ENCODE measurements at regions not wholly inside any gene's neighbourhood (a gene's known extent, or its start where the extent isn't known, plus 50 kb on each side); places are given as distances from the start of the nearest gene placed in this dataset.

DNA sequence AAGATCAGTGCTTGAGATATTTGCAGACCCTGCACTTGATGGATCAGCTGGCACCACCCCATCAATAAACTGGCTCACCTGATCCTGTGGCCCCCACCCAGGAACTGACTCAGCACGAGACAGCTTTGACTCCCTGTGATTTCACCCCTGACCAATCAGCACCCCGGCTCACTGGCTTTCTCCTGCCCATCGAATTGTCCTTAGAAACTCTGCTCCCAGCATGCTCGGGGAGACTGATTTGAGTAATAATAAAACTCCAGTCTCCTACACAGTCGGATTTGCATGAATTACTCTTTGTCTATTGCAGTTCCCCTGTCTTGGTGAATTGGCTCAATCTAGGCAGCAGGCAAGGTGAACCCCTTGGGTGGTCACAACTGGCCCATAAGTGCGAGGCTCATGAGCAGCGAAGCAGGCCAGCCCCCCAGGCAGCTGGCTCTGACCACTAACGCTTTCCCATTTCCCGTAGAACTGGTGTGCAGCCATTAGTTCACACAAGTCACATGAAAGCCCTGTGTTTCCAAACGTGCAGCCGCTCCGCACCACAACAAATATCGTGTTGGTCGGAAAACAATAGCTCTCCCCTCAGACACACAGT lies 79.6 kb downstream of the RSPH3 start:
- H3K9me3 ChIP-seq: no peaks in the 10 kb centered on the region
- Mint-ChIP-seq H3K27me3 (no peaks in the 10 kb centered on the region), H3K27ac (no peak overlapping the region), H3K9me3 (no peaks in the 10 kb centered on the region), H3K4me1 (peaks cover 21 to 30% (median 24%) of the 10 kb centered on the region in 3 donors), H3K36me3 (no peaks in the 10 kb centered on the region), H3K4me3 (no peak overlapping the region)
- ATAC-seq (replicated peaks in 1 of 4) (no peak), DNase-seq (no peak)
- H3K4me1 ChIP-seq (ENCODE audit: control insufficient read depth in 1 of 2, extremely low read depth in 1 of 2, insufficient read depth in 2 of 2, low read length in 2 of 2): peaks cover 2 to 22% of the 10 kb centered on the region in 2 experiments
- H3K36me3 ChIP-seq (ENCODE audit: control insufficient read depth in 2 of 2, extremely low read depth in 1 of 2, insufficient read depth in 1 of 2, low read length in 1 of 2): no peaks in the 10 kb centered on the region
- no peaks in the 10 kb centered on the region for H3K27me3 ChIP-seq (replicated peaks in 1 of 2; ENCODE audit: control insufficient read depth in 2 of 2, extremely low read depth in 1 of 2, insufficient read depth in 2 of 2, low read length in 1 of 2)
- CTCF ChIA-PET: interaction anchor here in 1 of 2 donors (1.3 kb wide), 1 partner anchor 12 kb away, joined by 4 read pairs; no protein-coding TSS in a partner anchor
- WGBS (ENCODE audit: insufficient coverage): 85% methylated on average over 11 of the region's 14 CpGs
- no peak overlapping the region for H3K4me3 ChIP-seq (ENCODE audit: control insufficient read depth in 1 of 2, extremely low read depth in 1 of 2, low read length in 1 of 2)
- H3K27ac ChIP-seq (ENCODE audit: low read length): no peak overlapping the region
- POLR2A ChIA-PET: no interaction called here

DNA sequence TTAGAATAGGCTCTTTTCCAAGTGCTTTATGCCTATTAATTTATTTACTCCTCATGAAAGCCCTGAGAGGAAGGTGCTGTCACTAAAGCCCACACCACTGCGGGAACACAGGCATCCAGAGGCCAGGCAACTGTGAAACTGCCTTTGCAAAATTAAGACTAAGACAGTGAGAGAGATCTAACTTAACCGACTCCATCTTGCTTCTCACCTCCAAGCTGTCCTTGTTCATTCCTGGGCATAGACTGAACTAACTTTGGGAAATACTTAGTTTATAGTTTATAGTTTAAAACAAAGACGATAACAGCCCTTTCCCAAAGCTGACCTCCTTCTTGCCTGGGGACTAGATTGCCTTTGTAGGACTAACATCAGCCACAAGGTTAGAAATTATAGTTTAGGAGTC lies 80.1 kb downstream of the RSPH3 start:
- ATAC-seq (replicated peaks in 1 of 4) (no peak), DNase-seq (no peak)
- no peaks in the 10 kb centered on the region for H3K36me3 ChIP-seq (ENCODE audit: control insufficient read depth in 2 of 2, extremely low read depth in 1 of 2, insufficient read depth in 1 of 2, low read length in 1 of 2)
- no peaks in the 10 kb centered on the region for H3K27me3 Mint-ChIP-seq
- H3K9me3 Mint-ChIP-seq: no peaks in the 10 kb centered on the region
- ChIA-PET POLR2A (no interaction called here), CTCF (interaction anchor here in 1 of 2 donors (0.7 to 1.3 kb wide), 2 partner anchors 11 to 54 kb away, joined by 4 read pairs; no protein-coding TSS in a partner anchor)
- H3K27ac Mint-ChIP-seq: peak overlapping the region in 1 of 2 donors; percentile 48
- H3K36me3 Mint-ChIP-seq: no peaks in the 10 kb centered on the region
- WGBS (ENCODE audit: insufficient coverage): no CpG with 5 or more reads among the region's 3 CpGs
- no peak overlapping the region for H3K27ac ChIP-seq (ENCODE audit: low read length)
- no peak overlapping the region for H3K4me3 ChIP-seq (ENCODE audit: control insufficient read depth in 1 of 2, extremely low read depth in 1 of 2, low read length in 1 of 2)
- H3K4me1 Mint-ChIP-seq: peaks cover 27 to 34% (median 28%) of the 10 kb centered on the region in 3 donors
- peaks cover 2 to 23% of the 10 kb centered on the region in 2 experiments for H3K4me1 ChIP-seq (ENCODE audit: control insufficient read depth in 1 of 2, extremely low read depth in 1 of 2, insufficient read depth in 2 of 2, low read length in 2 of 2)
- no peak overlapping the region for H3K4me3 Mint-ChIP-seq
- H3K9me3 ChIP-seq: no peaks in the 10 kb centered on the region
- no peaks in the 10 kb centered on the region for H3K27me3 ChIP-seq (replicated peaks in 1 of 2; ENCODE audit: control insufficient read depth in 2 of 2, extremely low read depth in 1 of 2, insufficient read depth in 2 of 2, low read length in 1 of 2)

GRCh38 chr6:158916617-158917016 lies 83.4 kb downstream of the RSPH3 start:
- POLR2A ChIA-PET: interaction anchor here in 1 of 2 donors (0.5 kb wide), 1 partner anchor 9 kb away, joined by 4 read pairs; no protein-coding TSS in a partner anchor
- Histone ChIP-seq H3K4me1 (ENCODE audit: control insufficient read depth in 1 of 2, extremely low read depth in 1 of 2, insufficient read depth in 2 of 2, low read length in 2 of 2) (peaks cover 15 to 38% of the 10 kb centered on the region in 2 experiments), H3K9me3 (no peaks in the 10 kb centered on the region), H3K4me3 (ENCODE audit: control insufficient read depth in 1 of 2, extremely low read depth in 1 of 2, low read length in 1 of 2) (no peak overlapping the region), H3K27me3 (replicated peaks in 1 of 2; ENCODE audit: control insufficient read depth in 2 of 2, extremely low read depth in 1 of 2, insufficient read depth in 2 of 2, low read length in 1 of 2) (no peaks in the 10 kb centered on the region), H3K27ac (ENCODE audit: low read length) (no peak overlapping the region), H3K36me3 (ENCODE audit: control insufficient read depth in 2 of 2, extremely low read depth in 1 of 2, insufficient read depth in 1 of 2, low read length in 1 of 2) (no peaks in the 10 kb centered on the region)
- no peak overlapping the region for H3K27ac Mint-ChIP-seq
- CTCF ChIA-PET: no interaction called here
- no peak overlapping the region for H3K4me3 Mint-ChIP-seq
- ATAC-seq (replicated peaks in 1 of 4) (no peak), DNase-seq (no peak)
- 97% methylated on average over 10 of the region's 11 CpGs for WGBS (ENCODE audit: insufficient coverage)
- no peaks in the 10 kb centered on the region for H3K36me3 Mint-ChIP-seq
- no peaks in the 10 kb centered on the region for H3K27me3 Mint-ChIP-seq
- peaks cover 47 to 57% (median 50%) of the 10 kb centered on the region in 3 donors for H3K4me1 Mint-ChIP-seq
- H3K9me3 Mint-ChIP-seq: no peaks in the 10 kb centered on the region

DNA sequence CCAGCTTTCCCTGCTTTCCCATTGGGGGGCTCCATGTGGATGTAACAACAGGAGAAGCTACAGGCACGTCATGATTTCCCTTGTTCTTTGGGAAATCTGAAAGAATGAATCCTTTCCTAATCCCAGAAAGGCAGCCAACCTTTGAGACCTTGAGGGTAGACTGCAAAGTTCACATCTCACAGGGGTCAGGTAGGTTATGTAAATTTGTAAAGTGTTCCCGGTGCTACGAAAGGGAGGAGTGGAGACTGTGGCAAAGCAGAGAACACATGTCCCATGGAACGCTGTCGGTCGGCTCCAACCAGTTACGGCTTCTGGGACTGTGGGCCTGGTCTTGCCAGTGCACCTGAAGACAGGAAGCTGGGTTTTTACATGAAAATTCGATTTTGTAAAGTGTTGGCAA lies 85.1 kb downstream of the RSPH3 start:
- peak overlapping the region in 1 of 2 donors; percentile 56 for H3K27ac Mint-ChIP-seq
- CTCF ChIA-PET: no interaction called here
- 93% methylated on average over 7 of the region's 8 CpGs for WGBS (ENCODE audit: insufficient coverage)

GRCh38 chr6:158913580-158913979 lies 86.4 kb downstream of the RSPH3 start:
- ChIA-PET POLR2A (interaction anchor here in 1 of 2 donors (0.7 kb wide), 1 partner anchor 31 kb away, joined by 12 read pairs; no protein-coding TSS in a partner anchor), CTCF (interaction anchor here in 1 of 2 donors (0.7 kb wide), 1 partner anchor 1144 kb away, joined by 10 read pairs; no protein-coding TSS in a partner anchor)
- Mint-ChIP-seq H3K4me3 (no peak overlapping the region), H3K4me1 (peaks cover 59 to 70% (median 65%) of the 10 kb centered on the region in 3 donors), H3K27me3 (no peaks in the 10 kb centered on the region), H3K9me3 (no peaks in the 10 kb centered on the region), H3K27ac (no peak overlapping the region), H3K36me3 (no peaks in the 10 kb centered on the region)
- Histone ChIP-seq H3K4me3 (ENCODE audit: control insufficient read depth in 1 of 2, extremely low read depth in 1 of 2, low read length in 1 of 2) (no peak overlapping the region), H3K27me3 (replicated peaks in 1 of 2; ENCODE audit: control insufficient read depth in 2 of 2, extremely low read depth in 1 of 2, insufficient read depth in 2 of 2, low read length in 1 of 2) (no peaks in the 10 kb centered on the region), H3K27ac (ENCODE audit: low read length) (no peak overlapping the region), H3K36me3 (ENCODE audit: control insufficient read depth in 2 of 2, extremely low read depth in 1 of 2, insufficient read depth in 1 of 2, low read length in 1 of 2) (no peaks in the 10 kb centered on the region), H3K4me1 (ENCODE audit: control insufficient read depth in 1 of 2, extremely low read depth in 1 of 2, insufficient read depth in 2 of 2, low read length in 2 of 2) (peaks cover 31 to 54% of the 10 kb centered on the region in 2 experiments), H3K9me3 (no peaks in the 10 kb centered on the region)
- DNase-seq (no peak), ATAC-seq (replicated peaks in 1 of 4) (no peak)
- 100% methylated on average over 2 of the region's 9 CpGs for WGBS (ENCODE audit: insufficient coverage)

More for the DNA sequence above, 85.1 kb downstream of the RSPH3 start:
- H3K36me3 Mint-ChIP-seq: no peaks in the 10 kb centered on the region
- H3K9me3 Mint-ChIP-seq: no peaks in the 10 kb centered on the region
- H3K4me1 Mint-ChIP-seq: peaks cover 58 to 69% (median 62%) of the 10 kb centered on the region in 3 donors
- Histone ChIP-seq H3K27me3 (replicated peaks in 1 of 2; ENCODE audit: control insufficient read depth in 2 of 2, extremely low read depth in 1 of 2, insufficient read depth in 2 of 2, low read length in 1 of 2) (no peaks in the 10 kb centered on the region), H3K36me3 (ENCODE audit: control insufficient read depth in 2 of 2, extremely low read depth in 1 of 2, insufficient read depth in 1 of 2, low read length in 1 of 2) (no peaks in the 10 kb centered on the region), H3K4me1 (ENCODE audit: control insufficient read depth in 1 of 2, extremely low read depth in 1 of 2, insufficient read depth in 2 of 2, low read length in 2 of 2) (peaks cover 28 to 50% of the 10 kb centered on the region in 2 experiments), H3K4me3 (ENCODE audit: control insufficient read depth in 1 of 2, extremely low read depth in 1 of 2, low read length in 1 of 2) (no peak overlapping the region), H3K9me3 (no peaks in the 10 kb centered on the region), H3K27ac (ENCODE audit: low read length) (no peak overlapping the region)
- POLR2A ChIA-PET: no interaction called here
- ATAC-seq (replicated peaks in 1 of 4) (no peak), DNase-seq (no peak)
- no peaks in the 10 kb centered on the region for H3K27me3 Mint-ChIP-seq
- H3K4me3 Mint-ChIP-seq: no peak overlapping the region

GRCh38 chr6:158912655-158913054 lies 87.3 kb downstream of the RSPH3 start:
- ATAC-seq (replicated peaks in 1 of 4) (no peak), DNase-seq (no peak)
- Mint-ChIP-seq H3K27me3 (no peaks in the 10 kb centered on the region), H3K4me3 (peak overlapping the region in 1 of 3 donors; percentile 72), H3K9me3 (no peaks in the 10 kb centered on the region), H3K36me3 (no peaks in the 10 kb centered on the region), H3K27ac (peak overlapping the region; percentile 65 to 85), H3K4me1 (peaks cover 52 to 62% (median 58%) of the 10 kb centered on the region in 3 donors)
- no peaks in the 10 kb centered on the region for H3K9me3 ChIP-seq
- ChIA-PET CTCF (interaction anchor here in 1 of 2 donors (1.2 kb wide), 1 partner anchor 123 kb away, joined by 3 read pairs; no protein-coding TSS in a partner anchor), POLR2A (interaction anchor here in 1 of 2 donors (1.2 kb wide), 1 partner anchor 43 kb away, joined by 4 read pairs; no protein-coding TSS in a partner anchor)
- H3K27me3 ChIP-seq (replicated peaks in 1 of 2; ENCODE audit: control insufficient read depth in 2 of 2, extremely low read depth in 1 of 2, insufficient read depth in 2 of 2, low read length in 1 of 2): no peaks in the 10 kb centered on the region
- H3K36me3 ChIP-seq (ENCODE audit: control insufficient read depth in 2 of 2, extremely low read depth in 1 of 2, insufficient read depth in 1 of 2, low read length in 1 of 2): no peaks in the 10 kb centered on the region
- H3K27ac ChIP-seq (ENCODE audit: low read length): no peak overlapping the region
- no peak overlapping the region for H3K4me3 ChIP-seq (ENCODE audit: control insufficient read depth in 1 of 2, extremely low read depth in 1 of 2, low read length in 1 of 2)
- WGBS (ENCODE audit: insufficient coverage): no CpG with 5 or more reads among the region's 2 CpGs
- H3K4me1 ChIP-seq (ENCODE audit: control insufficient read depth in 1 of 2, extremely low read depth in 1 of 2, insufficient read depth in 2 of 2, low read length in 2 of 2): peaks cover 31 to 47% of the 10 kb centered on the region in 2 experiments

Data from T-cell (primary cell).